ENCODE measurements at regions not wholly inside any gene's neighbourhood (a gene's known extent, or its start where the extent isn't known, plus 50 kb on each side); places are given as distances from the start of the nearest gene placed in this dataset.

DNA sequence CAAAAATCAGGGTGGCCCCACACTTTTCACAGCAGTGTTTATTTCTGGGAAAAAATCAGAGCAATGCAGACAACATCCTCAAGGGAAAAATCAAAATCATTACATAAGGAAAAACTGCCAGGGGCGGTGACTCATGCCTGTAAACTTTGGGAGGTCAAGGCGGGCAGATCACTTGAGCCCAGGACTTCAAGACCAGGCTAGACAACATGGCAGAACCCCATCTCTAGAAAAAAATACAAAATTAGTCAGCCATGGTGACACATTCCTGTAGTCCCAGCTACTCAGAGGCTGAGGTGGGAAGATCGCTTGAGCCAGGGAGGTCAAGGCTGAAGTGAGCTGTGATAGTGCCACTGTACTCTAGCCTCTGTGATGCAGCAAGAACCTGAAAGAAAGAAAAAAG lies 102.8 kb downstream of the NAF1 start:
- peak in 2 of 6 experiments; percentile 20 to 41 for TF ChIP-seq CTCF (IDR thresholded peaks at IDR 0.05)
- no peak for TF ChIP-seq POLR2A (IDR thresholded peaks at IDR 0.05)

All from adrenal gland (tissue), 5 donors.